ENCODE measurements at regions not wholly inside any gene's neighbourhood (a gene's known extent, or its start where the extent isn't known, plus 50 kb on each side); places are given as distances from the start of the nearest gene placed in this dataset.

GRCh38 chr1:198923993-198924392, 285.2 kb downstream of the PTPRC start:
- no peak for TF ChIP-seq MXI1 (conservative IDR thresholded peaks at IDR 0.05; ENCODE audit: poor library complexity, severe bottlenecking)
- no peak for TF ChIP-seq POLR2AphosphoS5 (IDR thresholded peaks at IDR 0.05)
- TF ChIP-seq EZH2 (IDR thresholded peaks at IDR 0.05; ENCODE audit: borderline replicate concordance, insufficient read depth, low read length, poor library complexity, severe bottlenecking) = no peak

All from neural cell (in vitro differentiated cells).